ENCODE measurements at regions not wholly inside any gene's neighbourhood (a gene's known extent, or its start where the extent isn't known, plus 50 kb on each side); places are given as distances from the start of the nearest gene placed in this dataset.

DNA sequence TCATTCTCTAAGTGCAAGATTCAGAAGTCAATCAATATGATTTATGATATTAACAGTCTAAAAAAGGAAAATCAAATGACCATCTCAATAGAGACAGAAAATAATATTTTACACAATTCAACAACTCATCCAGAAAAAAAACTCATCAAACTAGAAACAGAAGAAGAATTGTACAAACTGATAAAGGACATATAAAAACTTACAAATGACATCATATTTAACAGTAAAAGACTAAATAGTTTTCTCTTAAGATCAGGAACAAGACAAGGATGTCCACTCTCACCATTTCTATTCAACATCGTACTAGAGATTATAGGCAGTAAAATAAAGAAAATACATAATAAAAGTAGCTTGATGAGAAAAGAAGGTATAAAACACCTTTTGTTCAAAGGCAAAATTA is 527.3 kb downstream of the DACH1 start:
- DNase-seq (ENCODE audit: low read depth) (no peak), FAIRE-seq (no peak)
- Histone ChIP-seq H3K27me3 (ENCODE audit: control insufficient read depth, insufficient read depth, low read length) (no peaks in the 10 kb centered on the region), H3K36me3 (ENCODE audit: control insufficient read depth, insufficient read depth, low read length) (no peaks in the 10 kb centered on the region), H3K4me3 (ENCODE audit: low read depth, low read length) (no peak overlapping the region)
- no peak for TF ChIP-seq CTCF (IDR thresholded peaks at IDR 0.05; ENCODE audit: insufficient read depth, low read length, severe bottlenecking)

DNA sequence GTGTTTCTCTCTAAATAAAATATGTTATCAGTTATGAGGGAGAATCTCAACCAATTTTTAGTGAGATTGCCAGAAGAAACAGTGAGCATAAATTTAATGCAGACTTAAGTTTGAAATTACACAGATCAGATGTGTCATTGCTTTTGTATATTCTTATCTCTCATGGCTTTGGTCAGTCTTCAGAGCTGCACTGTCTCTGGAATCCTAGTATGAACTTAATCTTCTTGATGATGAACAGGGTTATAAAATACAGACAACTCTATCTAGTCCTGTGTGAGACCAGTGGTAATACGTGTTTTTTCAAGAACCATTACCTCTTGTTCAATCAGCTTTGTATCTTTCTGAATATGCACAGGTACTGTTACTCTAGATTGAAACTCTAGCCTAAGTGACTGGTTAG is 528.0 kb downstream of the DACH1 start:
- Histone ChIP-seq H3K27me3 (ENCODE audit: control insufficient read depth, insufficient read depth, low read length) (no peaks in the 10 kb centered on the region), H3K4me3 (ENCODE audit: low read depth, low read length) (no peak overlapping the region), H3K36me3 (ENCODE audit: control insufficient read depth, insufficient read depth, low read length) (no peaks in the 10 kb centered on the region)
- FAIRE-seq (no peak), DNase-seq (ENCODE audit: low read depth) (no peak)
- no peak for TF ChIP-seq CTCF (IDR thresholded peaks at IDR 0.05; ENCODE audit: insufficient read depth, low read length, severe bottlenecking)

- H3K4me3 ChIP-seq (ENCODE audit: low read depth, low read length) = no peak overlapping the region
- no peaks in the 10 kb centered on the region for H3K36me3 ChIP-seq (ENCODE audit: control insufficient read depth, insufficient read depth, low read length)
- TF ChIP-seq CTCF (IDR thresholded peaks at IDR 0.05; ENCODE audit: insufficient read depth, low read length, severe bottlenecking) = no peak
- no peak for FAIRE-seq
- H3K27me3 ChIP-seq (ENCODE audit: control insufficient read depth, insufficient read depth, low read length) = no peaks in the 10 kb centered on the region
- no peak for DNase-seq (ENCODE audit: low read depth)
Observed at GRCh38 chr13:71338070-71338469, 528.9 kb downstream of the DACH1 start.

- no peak overlapping the region for H3K4me3 ChIP-seq (ENCODE audit: low read depth, low read length)
- FAIRE-seq = no peak
- no peaks in the 10 kb centered on the region for H3K27me3 ChIP-seq (ENCODE audit: control insufficient read depth, insufficient read depth, low read length)
- no peak for TF ChIP-seq CTCF (IDR thresholded peaks at IDR 0.05; ENCODE audit: insufficient read depth, low read length, severe bottlenecking)
- DNase-seq (ENCODE audit: low read depth) = no peak
- H3K36me3 ChIP-seq (ENCODE audit: control insufficient read depth, insufficient read depth, low read length) = no peaks in the 10 kb centered on the region
Observed at GRCh38 chr13:71327266-71327665, 539.7 kb downstream of the DACH1 start.

GRCh38 chr13:71325556-71325955 is 541.4 kb downstream of the DACH1 start:
- DNase-seq (ENCODE audit: low read depth) (no peak), FAIRE-seq (no peak)
- Histone ChIP-seq H3K36me3 (ENCODE audit: control insufficient read depth, insufficient read depth, low read length) (no peaks in the 10 kb centered on the region), H3K27me3 (ENCODE audit: control insufficient read depth, insufficient read depth, low read length) (no peaks in the 10 kb centered on the region), H3K4me3 (ENCODE audit: low read depth, low read length) (no peak overlapping the region)
- no peak for TF ChIP-seq CTCF (IDR thresholded peaks at IDR 0.05; ENCODE audit: insufficient read depth, low read length, severe bottlenecking)

- no peak for TF ChIP-seq CTCF (IDR thresholded peaks at IDR 0.05; ENCODE audit: insufficient read depth, low read length, severe bottlenecking)
- Histone ChIP-seq H3K4me3 (ENCODE audit: low read depth, low read length) (no peak overlapping the region), H3K36me3 (ENCODE audit: control insufficient read depth, insufficient read depth, low read length) (no peaks in the 10 kb centered on the region), H3K27me3 (ENCODE audit: control insufficient read depth, insufficient read depth, low read length) (no peaks in the 10 kb centered on the region)
- FAIRE-seq (no peak), DNase-seq (ENCODE audit: low read depth) (no peak)
Observed at GRCh38 chr13:71323266-71323665, 543.7 kb downstream of the DACH1 start.

Measured in bronchial epithelial cell (primary cell).